IPS DF 19.7 (cell line): ENCODE measurements at regions not wholly inside any gene's neighbourhood (a gene's known extent, or its start where the extent isn't known, plus 50 kb on each side); places are given as distances from the start of the nearest gene placed in this dataset.
A peak's percentile ranks its signal among the peaks of the same experiment; 100 is the strongest.
"Not testable (repeated sequence)": the region's sequence is repeated elsewhere in the genome, so short reads cannot be mapped to it uniquely, and the experiment has no call there.

ENCODE experiments used
- DNase-seq: peaks from one replicate; pipeline ENCODE4 v3.0.0-alpha.2; 2013; ENCODE audit warnings: low read depth, low spot score

GRCh38 chr5:164962329-164962961 lies 1457.0 kb downstream of the MAT2B start:
- no peak for DNase-seq

- no peak for DNase-seq
These were observed 1461.2 kb downstream of the MAT2B start for GRCh38 chr5:164966611-164967010.

- DNase-seq = no peak
These were observed 1461.9 kb downstream of the MAT2B start for GRCh38 chr5:164967354-164967753.

GRCh38 chr5:164972973-164973372 lies 1467.6 kb downstream of the MAT2B start:
- no peak for DNase-seq

GRCh38 chr5:164975986-164976385 lies 1470.6 kb downstream of the MAT2B start:
- DNase-seq = no peak

- DNase-seq = no peak
These were observed 1475.1 kb downstream of the MAT2B start for GRCh38 chr5:164980480-164980879.

- DNase-seq = no peak
These were observed 1492.7 kb downstream of the MAT2B start for GRCh38 chr5:164998142-164998541.

- DNase-seq = no peak
These were observed 1493.2 kb downstream of the MAT2B start for GRCh38 chr5:164998590-164998989.

GRCh38 chr5:165000479-165001190 lies 1495.2 kb downstream of the MAT2B start:
- DNase-seq = no peak

- no peak for DNase-seq
These were observed 1497.9 kb downstream of the MAT2B start for GRCh38 chr5:165003283-165003682.

GRCh38 chr5:165004175-165004574 lies 1498.8 kb downstream of the MAT2B start:
- no peak for DNase-seq

- no peak for DNase-seq
These were observed 1509.0 kb downstream of the MAT2B start for GRCh38 chr5:165014439-165014838.

GRCh38 chr5:165015126-165015525 lies 1509.7 kb downstream of the MAT2B start:
- DNase-seq = no peak

GRCh38 chr5:165015547-165015946 lies 1510.1 kb downstream of the MAT2B start:
- DNase-seq = no peak

GRCh38 chr5:165026971-165027370 lies 1521.6 kb downstream of the MAT2B start:
- no peak for DNase-seq

- no peak for DNase-seq
These were observed 1522.9 kb downstream of the MAT2B start for GRCh38 chr5:165028356-165028755.

- DNase-seq = peak; percentile 38
These were observed 1523.9 kb downstream of the MAT2B start for GRCh38 chr5:165029099-165029870.

- no peak for DNase-seq
These were observed 1525.6 kb downstream of the MAT2B start for GRCh38 chr5:165030971-165031370.

GRCh38 chr5:165031371-165031770 lies 1526.0 kb downstream of the MAT2B start:
- no peak for DNase-seq

GRCh38 chr5:165035520-165035919 lies 1530.1 kb downstream of the MAT2B start:
- DNase-seq = no peak

- DNase-seq = no peak
These were observed 1534.3 kb downstream of the MAT2B start for GRCh38 chr5:165039748-165040147.

- DNase-seq = not testable (repeated sequence)
These were observed 1540.5 kb downstream of the MAT2B start for GRCh38 chr5:165045941-165046340.

GRCh38 chr5:165055476-165055875 lies 1550.1 kb downstream of the MAT2B start:
- no peak for DNase-seq
